GM21717 (cell line): ENCODE measurements at regions not wholly inside any gene's neighbourhood (a gene's known extent, or its start where the extent isn't known, plus 50 kb on each side); places are given as distances from the start of the nearest gene placed in this dataset.

Experiments used
- ATAC-seq: cut with Tn5 transposase; IDR thresholded peaks from one replicate; pipeline ENCODE4 v1.9.1; 2021; ENCODE audit warnings: mild to moderate bottlenecking, moderate library complexity; ENCODE audit not compliant: unreplicated experiment

- no peak for ATAC-seq
Observed at GRCh38 chr6:48315051-48315719, 204.2 kb upstream of the PTCHD4 start.

GRCh38 chr6:48311301-48311700, 200.3 kb upstream of the PTCHD4 start:
- no peak for ATAC-seq

GRCh38 chr6:48307573-48307972, 196.6 kb upstream of the PTCHD4 start:
- no peak for ATAC-seq

GRCh38 chr6:48290595-48290994, 179.6 kb upstream of the PTCHD4 start:
- no peak for ATAC-seq

- ATAC-seq: no peak
Observed at GRCh38 chr6:48289841-48290240, 178.8 kb upstream of the PTCHD4 start.

GRCh38 chr6:48281217-48281616, 170.2 kb upstream of the PTCHD4 start:
- no peak for ATAC-seq

- no peak for ATAC-seq
Observed at GRCh38 chr6:48280035-48280620, 169.1 kb upstream of the PTCHD4 start.

- ATAC-seq: no peak
Observed at GRCh38 chr6:48278261-48278660, 167.3 kb upstream of the PTCHD4 start.

GRCh38 chr6:48272518-48272917, 161.5 kb upstream of the PTCHD4 start:
- ATAC-seq: no peak

- no peak for ATAC-seq
Observed at GRCh38 chr6:48255094-48255493, 144.1 kb upstream of the PTCHD4 start.

- ATAC-seq: no peak
Observed at GRCh38 chr6:48249071-48249470, 138.1 kb upstream of the PTCHD4 start.

- ATAC-seq: no peak
Observed at GRCh38 chr6:48243071-48243470, 132.1 kb upstream of the PTCHD4 start.

- ATAC-seq: no peak
Observed at GRCh38 chr6:48240287-48240686, 129.3 kb upstream of the PTCHD4 start.

GRCh38 chr6:48236375-48236774, 125.4 kb upstream of the PTCHD4 start:
- no peak for ATAC-seq

GRCh38 chr6:48233063-48233462, 122.1 kb upstream of the PTCHD4 start:
- no peak for ATAC-seq

- no peak for ATAC-seq
Observed at GRCh38 chr6:48229841-48230240, 118.8 kb upstream of the PTCHD4 start.

GRCh38 chr6:48222241-48222640, 111.2 kb upstream of the PTCHD4 start:
- no peak for ATAC-seq

- no peak for ATAC-seq
Observed at GRCh38 chr6:48213076-48213788, 102.2 kb upstream of the PTCHD4 start.

- ATAC-seq: no peak
Observed at GRCh38 chr6:48212501-48212900, 101.5 kb upstream of the PTCHD4 start.

GRCh38 chr6:48206091-48206490, 95.1 kb upstream of the PTCHD4 start:
- ATAC-seq: no peak

- ATAC-seq: no peak
Observed at GRCh38 chr6:48200869-48201390, 89.9 kb upstream of the PTCHD4 start.

- ATAC-seq: no peak
Observed at GRCh38 chr6:48199499-48199898, 88.5 kb upstream of the PTCHD4 start.
